MCF 10A (cell line): ENCODE measurements at regions not wholly inside any gene's neighbourhood (a gene's known extent, or its start where the extent isn't known, plus 50 kb on each side); places are given as distances from the start of the nearest gene placed in this dataset.

Experiments used
- BruUV-seq: library from RNA; stranded (reverse); fragments of 400-500 nt; replicated peaks from 2 replicates; lab custom pipeline; 2021; lab: Mats Ljungman, UMichigan
- CTCF ChIA-PET: fragments of 300-600 bp; sonication (Branson Sonifier 250); formaldehyde crosslinking; extraction: SDS; loops from one replicate; lab custom pipeline; 2021; ENCODE audit warnings: antibody characterized with exemption, inconsistent platforms; lab: Yijun Ruan, JAX
- POLR2A ChIA-PET: fragments of 300-600, 350-650 bp; sonication (Branson Sonifier 250); formaldehyde crosslinking; extraction: SDS; loops from one replicate; lab custom pipeline; 2020; ENCODE audit warnings: antibody characterized with exemption, inconsistent platforms; lab: Yijun Ruan, JAX
- DNase-seq: peaks from one replicate; pipeline ENCODE4 v3.0.0-alpha.2; 2018; ENCODE audit not compliant: unreplicated experiment
- H3K27ac Mint-ChIP-seq: one replicate; pipeline ENCODE4 v1.8.0; 2022; ENCODE audit warnings: mild to moderate bottlenecking, low read depth, mixed read lengths; ENCODE audit not compliant: unreplicated experiment
- H3K27me3 Mint-ChIP-seq: one replicate; pipeline ENCODE4 v1.8.0; 2022; ENCODE audit warnings: mixed read lengths; ENCODE audit not compliant: insufficient read depth, unreplicated experiment
- H3K36me3 Mint-ChIP-seq: one replicate; pipeline ENCODE4 v1.8.0; 2022; ENCODE audit warnings: mild to moderate bottlenecking, moderate library complexity, mixed read lengths; ENCODE audit not compliant: insufficient read depth, unreplicated experiment
- H3K4me1 Mint-ChIP-seq: one replicate; pipeline ENCODE4 v1.8.0; 2022; ENCODE audit warnings: mixed read lengths; ENCODE audit not compliant: insufficient read depth, unreplicated experiment
- H3K4me3 Mint-ChIP-seq: one replicate; pipeline ENCODE4 v1.8.0; 2022; ENCODE audit warnings: mild to moderate bottlenecking, moderate library complexity, mixed read lengths; ENCODE audit not compliant: unreplicated experiment
- H3K9me3 Mint-ChIP-seq: one replicate; pipeline ENCODE4 v1.8.0; 2022; ENCODE audit warnings: mixed read lengths; ENCODE audit not compliant: unreplicated experiment
- intact Hi-C: fragments of 100-400 bp; cut with micrococcal nuclease; formaldehyde crosslinking; loops from 2 replicates; pipeline ENCODE4 v1.14.1; 2022
- TF ChIP-seq, protein P1 (sequence below): fragments of 200-600 bp; IDR thresholded peaks from one replicate; pipeline ENCODE4 v1.8.0; 2022; ENCODE audit warnings: antibody characterized with exemption, mild to moderate bottlenecking; ENCODE audit not compliant: unreplicated experiment

DNA sequence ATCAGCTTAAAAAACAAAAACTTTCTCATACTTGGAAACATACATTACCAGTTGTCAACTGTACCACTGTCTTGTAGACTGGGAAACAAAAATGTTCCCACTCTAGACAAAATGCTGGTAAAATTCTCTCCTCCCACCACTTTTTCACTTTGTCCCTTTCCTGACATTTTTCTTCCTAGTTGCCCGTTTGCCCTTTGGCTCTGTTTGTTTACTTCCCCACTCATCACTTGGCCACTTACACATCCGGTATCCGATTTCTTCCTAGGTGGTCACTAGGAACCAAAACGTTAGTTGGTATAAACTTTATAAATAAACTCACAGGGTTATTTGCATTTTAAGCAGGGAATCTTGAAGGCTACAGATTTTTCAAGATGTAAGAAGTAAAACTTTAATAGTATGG is 84.9 kb downstream of the METTL4 start:
- Mint-ChIP-seq H3K27me3 (no peaks in the 10 kb centered on the region), H3K4me1 (no peaks in the 10 kb centered on the region), H3K36me3 (no peaks in the 10 kb centered on the region), H3K4me3 (no peak overlapping the region), H3K9me3 (no peaks in the 10 kb centered on the region), H3K27ac (no peak overlapping the region)
- no peak for DNase-seq
- BruUV-seq, result no TSS peak
- ChIA-PET CTCF (interaction anchor here (0.7 kb wide), 1 partner anchor 95 kb away, joined by 3 read pairs; no protein-coding TSS in a partner anchor), POLR2A (interaction anchor here (0.7 kb wide), 1 partner anchor 375 kb away, joined by 3 read pairs; no protein-coding TSS in a partner anchor)
- TF ChIP-seq, protein P1, sequence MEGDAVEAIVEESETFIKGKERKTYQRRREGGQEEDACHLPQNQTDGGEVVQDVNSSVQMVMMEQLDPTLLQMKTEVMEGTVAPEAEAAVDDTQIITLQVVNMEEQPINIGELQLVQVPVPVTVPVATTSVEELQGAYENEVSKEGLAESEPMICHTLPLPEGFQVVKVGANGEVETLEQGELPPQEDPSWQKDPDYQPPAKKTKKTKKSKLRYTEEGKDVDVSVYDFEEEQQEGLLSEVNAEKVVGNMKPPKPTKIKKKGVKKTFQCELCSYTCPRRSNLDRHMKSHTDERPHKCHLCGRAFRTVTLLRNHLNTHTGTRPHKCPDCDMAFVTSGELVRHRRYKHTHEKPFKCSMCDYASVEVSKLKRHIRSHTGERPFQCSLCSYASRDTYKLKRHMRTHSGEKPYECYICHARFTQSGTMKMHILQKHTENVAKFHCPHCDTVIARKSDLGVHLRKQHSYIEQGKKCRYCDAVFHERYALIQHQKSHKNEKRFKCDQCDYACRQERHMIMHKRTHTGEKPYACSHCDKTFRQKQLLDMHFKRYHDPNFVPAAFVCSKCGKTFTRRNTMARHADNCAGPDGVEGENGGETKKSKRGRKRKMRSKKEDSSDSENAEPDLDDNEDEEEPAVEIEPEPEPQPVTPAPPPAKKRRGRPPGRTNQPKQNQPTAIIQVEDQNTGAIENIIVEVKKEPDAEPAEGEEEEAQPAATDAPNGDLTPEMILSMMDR, result no peak
- intact Hi-C loops, result no loop called here
